SJSA1 (cell line): ENCODE measurements at regions not wholly inside any gene's neighbourhood (a gene's known extent, or its start where the extent isn't known, plus 50 kb on each side); places are given as distances from the start of the nearest gene placed in this dataset.

ENCODE experiments used
- DNase-seq, 2 experiments: peaks; one replicate each; pipeline ENCODE4 v3.0.0-alpha.2; 2015 to 2020; ENCODE audit warnings: low spot score in 2 of 2, low read depth in 1 of 2
- H3K27ac ChIP-seq: fragments of 250-450 bp; sonication (Bioruptor Pico); 2 replicates; pipeline ENCODE4 v1.5.1; 2020; ENCODE audit warnings: mild to moderate bottlenecking, moderate library complexity
- H3K27me3 ChIP-seq: fragments of 250-450 bp; sonication (Bioruptor Pico); replicated peaks from 2 replicates; pipeline ENCODE4 v1.5.1; 2020; ENCODE audit warnings: mild to moderate bottlenecking, moderate library complexity
- H3K36me3 ChIP-seq: fragments of 250-450 bp; sonication (Bioruptor Pico); 2 replicates; pipeline ENCODE4 v1.5.1; 2020; ENCODE audit warnings: mild to moderate bottlenecking
- H3K4me1 ChIP-seq: fragments of 250-450 bp; sonication (Bioruptor Pico); replicated peaks from 2 replicates; pipeline ENCODE4 v1.6.1; 2021; ENCODE audit warnings: mild to moderate bottlenecking
- H3K4me3 ChIP-seq: fragments of 250-450 bp; sonication (Bioruptor Pico); 2 replicates; pipeline ENCODE4 v1.5.1; 2020; ENCODE audit warnings: mild to moderate bottlenecking
- H3K9me3 ChIP-seq: fragments of 250-450 bp; sonication (Bioruptor Pico); replicated peaks from 2 replicates; pipeline ENCODE4 v1.5.1; 2020; ENCODE audit warnings: mild to moderate bottlenecking

GRCh38 chr4:31674313-31674947 lies 954.3 kb downstream of the PCDH7 start:
- Histone ChIP-seq H3K9me3 (no peaks in the 10 kb centered on the region), H3K27ac (no peak overlapping the region), H3K4me3 (no peak overlapping the region), H3K27me3 (no peaks in the 10 kb centered on the region), H3K36me3 (no peaks in the 10 kb centered on the region), H3K4me1 (no peaks in the 10 kb centered on the region)
- no peak for DNase-seq

DNA sequence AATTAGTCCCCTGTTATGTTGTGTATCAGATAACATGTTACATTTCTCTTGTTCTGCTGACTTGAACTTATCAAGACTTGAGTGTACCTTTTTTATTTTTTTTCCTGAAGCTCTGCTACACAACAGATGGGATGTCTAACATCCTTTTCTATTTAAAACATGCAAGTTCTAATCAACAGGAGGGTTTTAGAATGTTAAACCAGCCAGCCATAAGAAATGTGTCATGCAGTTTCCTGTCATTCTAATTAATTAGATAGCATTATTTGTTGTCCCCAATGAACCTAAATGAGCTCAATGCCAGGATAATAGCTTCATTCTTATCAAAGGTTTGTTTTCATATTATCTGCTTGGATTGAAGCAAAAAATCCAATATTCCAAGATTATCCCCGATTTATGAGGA lies 958.2 kb downstream of the PCDH7 start:
- Histone ChIP-seq H3K4me3 (no peak overlapping the region), H3K4me1 (no peaks in the 10 kb centered on the region), H3K36me3 (no peaks in the 10 kb centered on the region), H3K9me3 (no peaks in the 10 kb centered on the region), H3K27ac (no peak overlapping the region), H3K27me3 (no peaks in the 10 kb centered on the region)
- no peak for DNase-seq

GRCh38 chr4:31682796-31683195 lies 962.6 kb downstream of the PCDH7 start:
- no peak for DNase-seq
- Histone ChIP-seq H3K4me1 (no peaks in the 10 kb centered on the region), H3K9me3 (no peaks in the 10 kb centered on the region), H3K36me3 (no peaks in the 10 kb centered on the region), H3K27me3 (no peaks in the 10 kb centered on the region), H3K4me3 (no peak overlapping the region), H3K27ac (no peak overlapping the region)

DNA sequence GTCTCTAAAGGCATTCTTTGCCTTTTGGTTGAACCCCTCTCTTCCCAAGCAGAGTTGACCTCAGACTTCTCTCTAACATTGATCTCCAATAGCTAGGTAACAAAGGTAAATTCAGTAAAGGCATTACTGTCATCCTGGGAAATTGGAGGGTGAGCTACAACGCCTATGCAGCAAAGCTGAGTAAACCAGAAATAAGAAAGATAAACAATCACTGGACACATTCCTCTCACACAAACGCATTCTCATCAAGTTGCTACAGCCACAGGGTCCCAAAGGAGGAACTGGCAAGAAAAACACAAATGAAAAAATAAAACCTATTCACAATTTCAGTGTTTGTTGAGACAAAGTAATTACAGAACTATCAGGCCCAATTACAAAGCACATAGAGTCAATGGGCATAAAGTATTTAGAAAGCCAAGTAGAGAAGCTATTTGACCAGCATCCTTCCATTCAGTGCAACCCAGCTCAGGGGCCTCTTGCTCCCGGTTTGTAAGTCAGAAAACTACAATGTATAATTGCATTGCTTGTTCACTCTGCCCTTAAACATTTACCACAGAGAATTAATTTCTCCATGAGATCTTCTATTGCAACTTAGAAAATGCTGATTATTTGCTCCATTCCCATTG lies 967.7 kb downstream of the PCDH7 start:
- no peak overlapping the region for H3K27ac ChIP-seq
- DNase-seq = no peak

DNA sequence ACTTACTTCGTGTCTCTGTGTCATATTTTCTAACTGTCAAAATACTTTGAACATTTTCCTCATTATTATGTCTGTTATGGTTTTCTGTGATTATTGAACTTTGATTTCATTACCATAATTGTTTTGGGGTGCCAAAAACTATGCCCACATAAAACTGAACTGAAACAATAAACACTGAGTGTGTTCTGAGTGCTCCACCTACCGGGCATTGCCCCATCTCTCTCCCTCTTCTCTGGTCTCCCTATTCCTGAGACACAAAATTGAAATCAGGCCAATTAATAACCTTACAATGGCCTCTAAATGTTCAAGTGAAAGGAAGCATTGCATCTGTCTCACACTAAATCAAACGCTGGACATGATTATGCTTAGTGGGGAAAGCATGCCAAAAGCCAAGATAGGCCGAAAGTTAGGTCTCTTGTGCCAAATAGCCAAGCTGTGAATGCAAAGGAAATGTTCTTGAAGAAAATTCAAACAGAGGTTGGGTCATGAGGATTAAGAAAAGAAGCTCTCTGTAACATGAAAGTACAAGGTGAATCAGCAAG lies 972.3 kb downstream of the PCDH7 start:
- Histone ChIP-seq H3K9me3 (no peaks in the 10 kb centered on the region), H3K27ac (no peak overlapping the region), H3K4me1 (no peaks in the 10 kb centered on the region), H3K27me3 (no peaks in the 10 kb centered on the region), H3K4me3 (no peak overlapping the region), H3K36me3 (no peaks in the 10 kb centered on the region)
- DNase-seq = no peak

More for the DNA sequence above, 967.7 kb downstream of the PCDH7 start:
- H3K27me3 ChIP-seq = no peaks in the 10 kb centered on the region
- H3K36me3 ChIP-seq = no peaks in the 10 kb centered on the region
- H3K9me3 ChIP-seq = no peaks in the 10 kb centered on the region
- no peaks in the 10 kb centered on the region for H3K4me1 ChIP-seq
- no peak overlapping the region for H3K4me3 ChIP-seq

DNA sequence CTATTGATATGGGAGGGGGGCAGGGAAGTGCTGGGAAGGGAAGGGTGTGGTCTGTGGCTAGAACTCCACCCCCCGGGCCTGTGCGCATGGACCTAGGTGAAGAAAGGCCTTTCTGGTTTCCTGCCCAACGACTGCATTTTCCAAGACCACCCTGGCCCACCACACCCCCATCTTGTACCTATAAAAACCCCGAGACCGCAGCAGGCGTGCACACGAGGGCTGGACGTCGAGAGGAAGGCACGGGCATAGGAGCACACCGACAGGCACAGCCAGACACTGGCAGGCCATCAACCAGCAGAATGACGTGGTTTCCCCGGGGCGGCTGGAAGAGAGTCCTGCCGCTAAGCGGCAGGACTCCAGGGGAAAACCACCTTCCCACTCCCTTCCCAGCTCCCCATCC lies 981.1 kb downstream of the PCDH7 start:
- no peaks in the 10 kb centered on the region for H3K27me3 ChIP-seq

DNA sequence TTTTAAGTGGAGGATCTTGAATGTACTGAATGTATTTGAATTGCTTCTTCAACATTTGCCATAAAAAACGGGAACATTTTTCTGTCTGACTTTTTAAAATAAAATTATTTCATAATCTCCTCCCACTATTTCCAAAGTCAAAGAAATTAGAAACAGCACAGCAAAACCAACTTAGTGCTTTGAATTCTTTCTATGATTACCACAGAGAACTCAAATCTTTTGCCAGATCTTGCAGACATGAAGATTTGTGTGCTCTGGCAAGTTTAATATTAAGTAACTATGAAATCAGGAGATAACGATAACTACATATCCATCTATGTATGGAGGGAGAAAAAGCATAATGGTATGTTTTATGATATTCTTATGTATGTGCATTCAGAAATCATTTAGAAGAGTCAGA lies 982.2 kb downstream of the PCDH7 start:
- DNase-seq = no peak
- no peaks in the 10 kb centered on the region for H3K36me3 ChIP-seq
- no peaks in the 10 kb centered on the region for H3K9me3 ChIP-seq
- H3K4me1 ChIP-seq = no peaks in the 10 kb centered on the region
- no peaks in the 10 kb centered on the region for H3K27me3 ChIP-seq
- H3K27ac ChIP-seq = no peak overlapping the region
- H3K4me3 ChIP-seq = no peak overlapping the region

More for the DNA sequence above, 981.1 kb downstream of the PCDH7 start:
- Histone ChIP-seq H3K4me3 (no peak overlapping the region), H3K27ac (no peak overlapping the region), H3K36me3 (no peaks in the 10 kb centered on the region), H3K4me1 (no peaks in the 10 kb centered on the region), H3K9me3 (no peaks in the 10 kb centered on the region)
- DNase-seq = no peak

DNA sequence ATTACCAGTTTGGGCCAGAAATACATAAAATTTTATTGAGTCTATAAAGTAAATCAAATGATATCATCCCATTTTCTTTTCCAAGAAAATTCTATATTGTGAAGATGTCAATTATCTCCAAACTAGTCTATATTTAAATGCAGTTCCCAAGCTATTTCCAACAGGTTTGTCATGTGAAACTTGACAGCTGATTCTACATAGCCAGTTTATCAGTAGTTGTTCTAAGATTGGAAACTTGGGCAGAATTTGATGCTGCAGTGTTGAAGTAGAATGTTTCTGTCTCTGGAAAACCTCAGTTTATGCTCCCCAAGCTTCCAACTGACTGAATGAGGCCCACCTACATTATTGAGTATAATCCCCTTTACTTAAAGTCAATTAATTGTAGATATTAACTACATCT lies 994.1 kb downstream of the PCDH7 start:
- Histone ChIP-seq H3K9me3 (no peaks in the 10 kb centered on the region), H3K36me3 (no peaks in the 10 kb centered on the region), H3K27ac (no peak overlapping the region), H3K4me3 (no peak overlapping the region), H3K4me1 (no peaks in the 10 kb centered on the region), H3K27me3 (no peaks in the 10 kb centered on the region)
- no peak for DNase-seq

DNA sequence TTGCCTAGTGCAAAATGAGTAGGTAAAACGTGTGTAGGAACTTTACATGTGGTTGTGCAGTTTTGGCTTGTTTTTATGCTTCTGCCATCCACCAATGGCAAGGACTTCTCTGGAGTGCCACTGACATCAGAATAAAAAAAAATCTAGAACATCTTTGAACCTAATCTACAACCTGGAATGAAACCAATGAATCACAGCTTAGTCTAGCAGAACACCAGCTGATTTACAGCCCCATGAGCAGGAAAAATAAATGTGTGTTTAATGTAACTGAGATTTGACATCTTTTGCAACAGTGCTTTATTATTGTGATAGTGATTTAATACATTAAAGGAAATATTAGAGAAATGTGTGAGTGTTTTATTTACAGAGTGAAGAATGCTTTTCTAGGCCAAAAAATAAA lies 995.1 kb downstream of the PCDH7 start:
- DNase-seq = no peak
- no peaks in the 10 kb centered on the region for H3K4me1 ChIP-seq
- no peak overlapping the region for H3K27ac ChIP-seq
- H3K9me3 ChIP-seq = no peaks in the 10 kb centered on the region
- H3K27me3 ChIP-seq = no peaks in the 10 kb centered on the region
- no peaks in the 10 kb centered on the region for H3K36me3 ChIP-seq
- no peak overlapping the region for H3K4me3 ChIP-seq

- Histone ChIP-seq H3K36me3 (no peaks in the 10 kb centered on the region), H3K4me1 (no peaks in the 10 kb centered on the region), H3K9me3 (no peaks in the 10 kb centered on the region), H3K27me3 (no peaks in the 10 kb centered on the region), H3K4me3 (no peak overlapping the region), H3K27ac (no peak overlapping the region)
- no peak for DNase-seq
Observed at GRCh38 chr4:31727030-31727429, 1006.9 kb downstream of the PCDH7 start.

GRCh38 chr4:31735004-31735403 lies 1014.8 kb downstream of the PCDH7 start:
- H3K4me1 ChIP-seq = no peaks in the 10 kb centered on the region
- DNase-seq = no peak
- no peak overlapping the region for H3K27ac ChIP-seq
- H3K36me3 ChIP-seq = no peaks in the 10 kb centered on the region
- H3K27me3 ChIP-seq = no peaks in the 10 kb centered on the region
- H3K9me3 ChIP-seq = no peaks in the 10 kb centered on the region
- H3K4me3 ChIP-seq = no peak overlapping the region

DNA sequence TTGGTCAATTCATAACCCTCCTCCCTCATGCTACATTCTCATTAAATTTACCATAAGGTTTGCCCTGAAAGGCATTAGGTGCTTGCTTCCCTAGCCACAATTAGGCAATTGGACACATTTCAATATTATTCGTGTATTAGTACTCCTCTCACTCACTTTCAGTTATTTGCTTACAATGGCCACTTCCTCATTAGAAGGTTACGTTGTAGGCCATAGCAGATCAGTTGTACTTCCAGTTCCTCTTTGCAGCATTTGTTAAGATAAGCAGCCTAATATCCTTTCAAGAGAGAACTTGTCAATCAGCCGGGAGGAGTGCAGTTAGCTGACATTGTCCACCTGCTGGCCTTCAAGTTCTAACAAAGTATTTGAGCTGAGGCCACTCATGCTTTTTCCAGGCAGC lies 1017.2 kb downstream of the PCDH7 start:
- no peaks in the 10 kb centered on the region for H3K27me3 ChIP-seq
- H3K4me3 ChIP-seq = no peak overlapping the region
- H3K9me3 ChIP-seq = no peaks in the 10 kb centered on the region
- no peak for DNase-seq
- H3K36me3 ChIP-seq = no peaks in the 10 kb centered on the region
- H3K27ac ChIP-seq = no peak overlapping the region
- no peaks in the 10 kb centered on the region for H3K4me1 ChIP-seq

GRCh38 chr4:31741326-31741725 lies 1021.2 kb downstream of the PCDH7 start:
- no peak for DNase-seq

DNA sequence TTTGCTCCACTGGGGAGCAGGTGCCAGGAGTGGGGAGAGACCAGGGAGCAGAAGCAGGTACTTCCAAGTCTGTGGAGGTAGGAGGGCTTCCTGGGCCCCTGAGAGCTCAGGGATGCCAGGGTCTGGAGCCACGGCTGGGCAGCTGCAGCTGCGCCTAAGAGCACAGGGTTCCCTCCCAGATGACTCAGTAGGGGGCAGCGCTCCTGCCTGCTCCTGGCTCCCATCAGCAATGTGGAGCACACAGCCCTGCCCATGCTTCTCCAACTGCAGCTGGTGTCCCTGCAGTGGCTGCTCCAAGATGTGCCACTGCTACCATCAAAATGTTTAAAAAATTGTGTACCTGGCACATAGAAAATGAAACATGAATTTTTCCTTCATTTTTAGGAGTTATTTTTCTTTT lies 1028.2 kb downstream of the PCDH7 start:
- H3K9me3 ChIP-seq = no peaks in the 10 kb centered on the region
- H3K4me3 ChIP-seq = no peak overlapping the region
- no peaks in the 10 kb centered on the region for H3K4me1 ChIP-seq
- no peaks in the 10 kb centered on the region for H3K27me3 ChIP-seq
- no peak overlapping the region for H3K27ac ChIP-seq
- no peaks in the 10 kb centered on the region for H3K36me3 ChIP-seq
- no peak for DNase-seq

More at GRCh38 chr4:31741326-31741725, 1021.2 kb downstream of the PCDH7 start:
- H3K27ac ChIP-seq = no peak overlapping the region
- no peaks in the 10 kb centered on the region for H3K4me1 ChIP-seq
- H3K27me3 ChIP-seq = no peaks in the 10 kb centered on the region
- H3K36me3 ChIP-seq = no peaks in the 10 kb centered on the region
- no peak overlapping the region for H3K4me3 ChIP-seq
- H3K9me3 ChIP-seq = no peaks in the 10 kb centered on the region
